Smooth muscle cell (in vitro differentiated cells): ENCODE measurements at regions not wholly inside any gene's neighbourhood (a gene's known extent, or its start where the extent isn't known, plus 50 kb on each side); places are given as distances from the start of the nearest gene placed in this dataset.
A peak's percentile ranks its signal among the peaks of the same experiment; 100 is the strongest.

ENCODE experiments used
- DNase-seq: peaks from one replicate; lab custom pipeline; 2025; ENCODE audit not compliant: unreplicated experiment; lab: John Stamatoyannopoulos, UW
- H2AFZ ChIP-seq: fragments of 200-600 bp; sonication (generic); 2 replicates; pipeline ENCODE4 v1.6.0; 2016; ENCODE audit warnings: antibody characterized with exemption, low read depth, mild to moderate bottlenecking
- H3F3A ChIP-seq: fragments of 200-600 bp; sonication (generic); 2 replicates; pipeline ENCODE4 v1.6.0; 2017; ENCODE audit warnings: antibody characterized with exemption, low read depth
- H3K27ac ChIP-seq: fragments of 200-600 bp; sonication (generic); 2 replicates; pipeline ENCODE4 v1.5.1; 2016; ENCODE audit warnings: low read depth, mild to moderate bottlenecking
- H3K27me3 ChIP-seq: fragments of 200-600 bp; sonication (generic); 2 replicates; pipeline ENCODE4 v1.6.1; 2016; ENCODE audit warnings: low read depth, mild to moderate bottlenecking
- H3K36me3 ChIP-seq: fragments of 200-600 bp; sonication (generic); 2 replicates; pipeline ENCODE4 v1.5.1; 2016; ENCODE audit warnings: low read depth
- H3K4me1 ChIP-seq: fragments of 200-600 bp; sonication (generic); 2 replicates; pipeline ENCODE4 v1.5.1; 2016; ENCODE audit warnings: low read depth
- H3K4me2 ChIP-seq: fragments of 200-600 bp; sonication (generic); 2 replicates; pipeline ENCODE4 v1.6.0; 2016; ENCODE audit warnings: mild to moderate bottlenecking
- H3K4me3 ChIP-seq: fragments of 200-600 bp; sonication (generic); 2 replicates; pipeline ENCODE4 v1.5.1; 2016; ENCODE audit warnings: mild to moderate bottlenecking
- H3K79me2 ChIP-seq: fragments of 200-600 bp; sonication (generic); 2 replicates; pipeline ENCODE4 v1.6.0; 2016; ENCODE audit warnings: low read depth, mild to moderate bottlenecking
- H3K9ac ChIP-seq: fragments of 200-600 bp; sonication (generic); 2 replicates; pipeline ENCODE4 v1.6.0; 2016; ENCODE audit warnings: low read depth
- H3K9me3 ChIP-seq: fragments of 200-600 bp; sonication (generic); replicated peaks from 2 replicates; pipeline ENCODE4 v1.5.1; 2016; ENCODE audit warnings: low read depth
- H4K20me1 ChIP-seq: fragments of 200-600 bp; sonication (generic); 2 replicates; pipeline ENCODE4 v1.6.0; 2016; ENCODE audit warnings: low read depth
- CTCF ChIP-seq: fragments of 200-600 bp; sonication (generic); IDR thresholded peaks from 2 replicates; pipeline ENCODE4 v1.5.1; 2017; ENCODE audit warnings: borderline replicate concordance, mild to moderate bottlenecking, antibody characterized with exemption; ENCODE audit not compliant: insufficient read depth, poor library complexity, severe bottlenecking
- WGBS: methylation state at CpG from one replicate; pipeline ENCODE4 v1.1.7; 2016; ENCODE audit warnings: low lambda C conversion rate; 5-methylcytosine and 5-hydroxymethylcytosine counted together

- Histone ChIP-seq H3K4me2 (peak overlapping the region; percentile 81), H3K27ac (peak overlapping the region; percentile 99), H3K4me1 (peaks cover 25% of the 10 kb centered on the region), H4K20me1 (no peaks in the 10 kb centered on the region), H2AFZ (no peak overlapping the region), H3F3A (peaks cover 18% of the 10 kb centered on the region), H3K79me2 (no peaks in the 10 kb centered on the region), H3K9ac (peak overlapping the region; percentile 74), H3K27me3 (no peaks in the 10 kb centered on the region), H3K9me3 (no peaks in the 10 kb centered on the region), H3K4me3 (peak overlapping the region; percentile 23), H3K36me3 (no peaks in the 10 kb centered on the region)
- no peak for DNase-seq
- TF ChIP-seq CTCF = no peak
- 17% methylated on average over 7 of the region's 7 CpGs for WGBS
These were observed 60.1 kb upstream of the SPATA31C2 start for GRCh38 chr9:88198341-88198807.

GRCh38 chr9:88197781-88198340, 59.6 kb upstream of the SPATA31C2 start:
- H3K4me2 ChIP-seq = peak overlapping the region; percentile 81
- DNase-seq = no peak
- H4K20me1 ChIP-seq = no peaks in the 10 kb centered on the region
- H3F3A ChIP-seq = peaks cover 18% of the 10 kb centered on the region
- no peaks in the 10 kb centered on the region for H3K27me3 ChIP-seq
- no peaks in the 10 kb centered on the region for H3K79me2 ChIP-seq
- H2AFZ ChIP-seq = no peak overlapping the region
- peak overlapping the region; percentile 99 for H3K27ac ChIP-seq
- peak overlapping the region; percentile 23 for H3K4me3 ChIP-seq
- no peaks in the 10 kb centered on the region for H3K9me3 ChIP-seq
- TF ChIP-seq CTCF = no peak
- no peaks in the 10 kb centered on the region for H3K36me3 ChIP-seq
- peaks cover 25% of the 10 kb centered on the region for H3K4me1 ChIP-seq
- H3K9ac ChIP-seq = peak overlapping the region; percentile 74
- WGBS = 14% methylated on average over 4 of the region's 4 CpGs

GRCh38 chr9:88197016-88197415, 58.7 kb upstream of the SPATA31C2 start:
- Histone ChIP-seq H3K27me3 (no peaks in the 10 kb centered on the region), H2AFZ (no peak overlapping the region), H3K4me1 (peaks cover 25% of the 10 kb centered on the region), H3K9ac (peak overlapping the region; percentile 84), H3K4me2 (peak overlapping the region; percentile 81), H4K20me1 (no peaks in the 10 kb centered on the region), H3K79me2 (no peaks in the 10 kb centered on the region), H3K4me3 (peak overlapping the region; percentile 23), H3K9me3 (no peaks in the 10 kb centered on the region), H3F3A (peaks cover 18% of the 10 kb centered on the region), H3K27ac (peak overlapping the region; percentile 99), H3K36me3 (no peaks in the 10 kb centered on the region)
- WGBS = 12% methylated on average over 3 of the region's 3 CpGs
- DNase-seq = no peak
- no peak for TF ChIP-seq CTCF
